SH-SY5Y (cell line): ENCODE measurements at regions not wholly inside any gene's neighbourhood (a gene's known extent, or its start where the extent isn't known, plus 50 kb on each side); places are given as distances from the start of the nearest gene placed in this dataset.

Experiments
- GATA2 ChIP-seq: IDR thresholded peaks from 2 replicates; pipeline ENCODE4 v1.6.1; 2011; ENCODE audit warnings: mild to moderate bottlenecking, low read depth, low read length
- GATA3 ChIP-seq: IDR thresholded peaks from 2 replicates; pipeline ENCODE4 v1.6.1; 2011; ENCODE audit warnings: low read depth, mild to moderate bottlenecking, low read length, moderate library complexity

GRCh38 chr2:217076058-217076435 is 216.2 kb upstream of the TNP1 start:
- no peak for TF ChIP-seq GATA3
- no peak for TF ChIP-seq GATA2
